Nephron progenitor cell (in vitro differentiated cells): ENCODE measurements at regions not wholly inside any gene's neighbourhood (a gene's known extent, or its start where the extent isn't known, plus 50 kb on each side); places are given as distances from the start of the nearest gene placed in this dataset.

Source experiments
- DNase-seq: peaks from one replicate; pipeline ENCODE4 v3.0.0; 2021
- H3K27ac Mint-ChIP-seq: 2 replicates; pipeline ENCODE4 v1.8.0; 2021; ENCODE audit warnings: mild to moderate bottlenecking, moderate library complexity, mixed read lengths
- H3K27me3 Mint-ChIP-seq: 2 replicates; pipeline ENCODE4 v1.8.0; 2021; ENCODE audit warnings: mild to moderate bottlenecking, low read depth, mixed read lengths; ENCODE audit not compliant: poor library complexity
- H3K36me3 Mint-ChIP-seq: 2 replicates; pipeline ENCODE4 v1.8.0; 2021; ENCODE audit warnings: low read depth, mixed read lengths
- H3K4me1 Mint-ChIP-seq: 2 replicates; pipeline ENCODE4 v1.8.0; 2021; ENCODE audit warnings: mixed read lengths
- H3K4me3 Mint-ChIP-seq: 2 replicates; pipeline ENCODE4 v1.8.0; 2021; ENCODE audit warnings: mild to moderate bottlenecking, moderate library complexity, mixed read lengths
- H3K9me3 Mint-ChIP-seq: 2 replicates; pipeline ENCODE4 v1.8.0; 2021; ENCODE audit warnings: mild to moderate bottlenecking, moderate library complexity, mixed read lengths
- CTCF ChIP-seq: fragments of 200-600 bp; sonication (generic); IDR thresholded peaks from 2 replicates; pipeline ENCODE4 v1.5.0; 2021; ENCODE audit warnings: antibody characterized with exemption

DNA sequence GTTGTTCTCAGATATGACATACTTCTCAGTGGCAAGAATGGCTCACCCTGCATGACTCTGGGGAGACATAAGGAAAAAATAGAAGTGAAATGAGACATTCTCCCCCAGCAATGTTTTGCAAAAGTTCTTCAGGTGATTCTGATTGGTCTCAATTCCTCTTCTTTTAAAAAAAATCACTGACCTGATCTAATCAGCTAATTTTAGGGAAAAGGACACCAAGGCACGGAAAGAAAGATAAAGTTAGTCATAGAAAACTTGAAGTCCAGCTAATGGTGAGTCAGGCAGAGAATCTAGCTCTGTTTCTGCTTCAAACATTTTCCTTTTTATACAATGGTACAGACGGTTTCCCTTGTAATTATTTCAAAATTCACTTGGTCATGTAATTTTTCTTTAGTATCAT lies 1018.9 kb upstream of the ARRDC3 start:
- TF ChIP-seq CTCF = no peak
- Mint-ChIP-seq H3K9me3 (no peaks in the 10 kb centered on the region), H3K36me3 (no peaks in the 10 kb centered on the region), H3K27me3 (no peaks in the 10 kb centered on the region), H3K4me3 (no peak overlapping the region), H3K27ac (no peak overlapping the region), H3K4me1 (peaks cover 6% of the 10 kb centered on the region)
- DNase-seq = no peak

DNA sequence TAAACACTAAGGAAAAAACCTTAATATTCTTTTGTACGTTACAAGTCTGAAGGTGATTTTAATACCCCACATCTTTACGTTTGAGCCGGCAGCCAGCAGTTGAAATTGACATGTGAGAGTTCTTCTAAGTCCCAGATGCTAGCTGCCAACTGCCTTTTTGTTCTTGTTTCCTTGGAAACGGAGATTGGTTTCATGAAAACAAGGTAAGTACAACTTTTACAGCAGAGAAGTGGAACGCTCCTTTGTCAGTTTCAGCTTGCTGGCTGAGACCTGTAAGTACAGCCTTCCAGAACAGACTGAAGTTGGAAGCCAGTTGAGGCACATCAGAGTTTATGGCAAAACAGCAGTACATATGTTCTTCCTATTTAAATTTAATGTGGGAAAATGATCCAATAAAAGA lies 1018.4 kb upstream of the ARRDC3 start:
- H3K27me3 Mint-ChIP-seq = no peaks in the 10 kb centered on the region
- peak; percentile 2 for DNase-seq
- H3K9me3 Mint-ChIP-seq = no peaks in the 10 kb centered on the region
- H3K27ac Mint-ChIP-seq = no peak overlapping the region
- no peak for TF ChIP-seq CTCF
- no peak overlapping the region for H3K4me3 Mint-ChIP-seq
- peaks cover 6% of the 10 kb centered on the region for H3K4me1 Mint-ChIP-seq
- no peaks in the 10 kb centered on the region for H3K36me3 Mint-ChIP-seq

DNA sequence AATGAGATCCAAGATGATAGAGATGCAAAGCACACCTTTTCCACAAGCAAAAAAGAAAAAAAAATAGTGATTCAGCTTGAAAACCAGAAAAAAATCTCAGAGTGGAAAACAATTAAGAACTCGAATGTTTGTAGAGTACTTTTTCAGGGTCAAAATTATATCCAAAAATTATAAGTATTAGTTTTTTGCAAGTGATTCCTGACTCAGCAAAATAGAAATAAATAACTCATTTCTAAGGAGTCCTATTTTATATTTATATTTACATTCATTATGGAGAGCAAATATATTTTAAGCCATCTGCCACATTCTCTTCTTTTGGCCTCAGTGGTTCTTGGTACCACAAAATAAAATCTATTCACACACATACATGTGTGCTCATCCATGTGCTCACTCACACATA lies 1011.8 kb upstream of the ARRDC3 start:
- H3K36me3 Mint-ChIP-seq = no peaks in the 10 kb centered on the region
- H3K4me1 Mint-ChIP-seq = no peaks in the 10 kb centered on the region
- H3K4me3 Mint-ChIP-seq = no peak overlapping the region
- H3K9me3 Mint-ChIP-seq = no peaks in the 10 kb centered on the region
- H3K27me3 Mint-ChIP-seq = no peaks in the 10 kb centered on the region
- no peak for DNase-seq
- TF ChIP-seq CTCF = no peak
- H3K27ac Mint-ChIP-seq = no peak overlapping the region

DNA sequence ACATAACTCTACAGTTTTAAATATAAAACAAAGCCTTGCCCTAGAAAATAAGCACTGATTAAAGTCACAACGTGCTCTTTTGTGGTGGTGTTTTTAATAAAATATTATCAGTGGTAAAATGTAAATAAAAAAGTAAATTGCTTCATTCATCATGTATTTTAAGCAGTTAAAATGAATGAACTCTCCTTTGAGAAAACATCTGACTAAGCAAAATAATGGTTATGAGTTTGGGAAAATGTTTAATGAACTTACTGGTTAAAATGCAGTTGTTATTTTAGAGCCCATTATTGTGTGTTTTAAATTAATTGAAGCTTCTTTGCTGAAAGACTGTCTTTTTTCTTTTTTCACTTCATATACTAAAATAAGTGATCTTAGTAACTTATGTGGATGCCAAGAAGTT lies 1007.5 kb upstream of the ARRDC3 start:
- no peak for TF ChIP-seq CTCF
- Mint-ChIP-seq H3K4me1 (no peaks in the 10 kb centered on the region), H3K27ac (no peak overlapping the region), H3K4me3 (no peak overlapping the region), H3K27me3 (no peaks in the 10 kb centered on the region), H3K9me3 (no peaks in the 10 kb centered on the region), H3K36me3 (no peaks in the 10 kb centered on the region)
- DNase-seq = no peak

GRCh38 chr5:92380069-92380770 lies 997.1 kb upstream of the ARRDC3 start:
- Mint-ChIP-seq H3K4me3 (no peak overlapping the region), H3K9me3 (no peaks in the 10 kb centered on the region), H3K27me3 (peaks cover 4% of the 10 kb centered on the region), H3K36me3 (no peaks in the 10 kb centered on the region), H3K27ac (no peak overlapping the region), H3K4me1 (no peaks in the 10 kb centered on the region)
- DNase-seq = no peak
- no peak for TF ChIP-seq CTCF

- Mint-ChIP-seq H3K36me3 (no peaks in the 10 kb centered on the region), H3K4me3 (no peak overlapping the region), H3K27ac (peak overlapping the region; percentile 9), H3K9me3 (no peaks in the 10 kb centered on the region), H3K27me3 (peaks cover 4% of the 10 kb centered on the region), H3K4me1 (no peaks in the 10 kb centered on the region)
- no peak for DNase-seq
- no peak for TF ChIP-seq CTCF
These were observed 996.0 kb upstream of the ARRDC3 start for GRCh38 chr5:92378966-92379611.
